GM21526 (cell line): ENCODE measurements at regions not wholly inside any gene's neighbourhood (a gene's known extent, or its start where the extent isn't known, plus 50 kb on each side); places are given as distances from the start of the nearest gene placed in this dataset.
"Not testable (repeated sequence)": the region's sequence is repeated elsewhere in the genome, so short reads cannot be mapped to it uniquely, and the experiment has no call there.

Source experiments
- ATAC-seq: cut with Tn5 transposase; IDR thresholded peaks from one replicate; pipeline ENCODE4 v1.9.1; 2021; ENCODE audit warnings: moderate library complexity; ENCODE audit not compliant: unreplicated experiment, low FRiP score

DNA sequence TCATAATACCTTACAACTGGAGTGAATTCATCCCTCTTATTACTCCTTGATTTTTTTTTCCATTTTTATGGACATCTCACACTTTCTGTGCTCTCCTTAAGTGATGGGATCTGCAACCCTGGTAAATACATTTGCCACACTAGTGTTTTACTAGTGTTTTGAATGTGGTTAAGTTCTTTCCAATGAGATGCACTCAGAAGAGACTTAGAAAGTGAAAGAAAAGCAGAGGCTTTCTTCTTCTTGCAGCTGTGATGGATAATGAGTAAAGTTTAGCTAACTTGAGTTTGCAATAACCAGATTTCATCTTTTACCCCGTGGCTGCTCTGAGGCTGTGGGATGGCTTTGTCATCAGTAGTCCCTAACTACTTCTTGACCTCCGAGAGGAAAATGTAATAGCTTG is 1248.4 kb downstream of the NSUN3 start:
- no peak for ATAC-seq

DNA sequence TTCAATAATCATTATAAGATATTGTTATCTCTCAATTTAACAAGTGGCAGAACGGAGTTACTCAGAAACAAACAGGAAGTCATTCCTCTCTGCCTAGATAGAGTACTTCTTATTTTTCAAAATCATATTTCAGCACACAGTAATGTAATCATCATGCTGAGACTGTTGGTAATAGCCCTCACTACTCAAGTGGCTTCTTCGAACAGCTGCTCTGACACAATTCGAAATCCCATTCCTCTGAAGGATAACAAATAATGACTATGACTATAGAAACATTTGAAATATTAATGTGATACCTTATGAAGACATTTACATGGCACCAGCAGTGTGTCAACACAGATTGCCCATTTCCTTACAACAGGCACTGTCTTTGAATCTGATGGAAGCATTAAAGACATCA is 1249.8 kb downstream of the NSUN3 start:
- ATAC-seq: no peak

DNA sequence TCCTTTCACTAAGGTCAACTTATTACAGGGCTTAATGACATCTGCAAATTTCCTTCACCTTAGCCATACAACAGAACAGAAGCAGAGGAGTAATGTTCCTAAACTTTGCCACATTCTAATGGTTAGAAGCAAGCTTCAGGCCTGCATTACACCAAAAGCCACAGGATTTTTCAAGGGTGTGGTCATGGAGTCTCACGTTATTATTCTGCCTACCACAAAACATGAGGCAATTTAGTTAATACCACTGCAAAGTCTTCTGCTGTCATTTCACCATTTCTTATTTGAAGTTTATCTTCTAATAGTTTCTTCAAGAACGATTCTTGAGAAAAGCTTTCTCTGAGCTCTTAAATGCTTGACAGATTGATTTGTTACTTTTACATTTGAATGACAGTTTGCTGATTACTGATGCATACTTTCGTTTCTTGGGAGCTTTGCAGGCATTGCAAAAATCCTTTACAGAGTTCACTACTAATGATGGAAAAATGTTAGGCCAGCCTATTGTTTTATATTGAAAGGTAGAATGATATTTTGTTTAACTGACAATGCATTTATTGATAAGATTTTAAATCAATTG is 1257.1 kb downstream of the NSUN3 start:
- ATAC-seq: no peak

DNA sequence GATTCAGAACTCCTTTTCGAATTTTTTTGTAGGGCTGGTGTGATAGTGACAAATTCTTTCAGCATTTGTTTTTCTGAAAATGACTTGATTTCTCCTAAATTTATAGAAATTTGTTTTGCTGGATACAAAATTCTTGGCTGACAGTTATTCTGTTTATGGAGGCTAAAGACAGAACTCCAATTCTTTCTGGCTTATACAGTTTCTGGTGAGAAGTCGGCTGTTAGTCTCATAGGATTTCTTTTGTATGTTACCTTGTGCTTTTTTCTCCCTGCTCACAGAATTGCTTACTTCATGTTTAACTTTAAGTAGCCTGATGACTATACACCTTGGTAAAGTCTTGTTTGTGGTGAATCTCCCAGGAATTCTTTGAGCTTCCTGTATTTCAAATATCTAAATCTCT is 1264.6 kb downstream of the NSUN3 start:
- no peak for ATAC-seq

DNA sequence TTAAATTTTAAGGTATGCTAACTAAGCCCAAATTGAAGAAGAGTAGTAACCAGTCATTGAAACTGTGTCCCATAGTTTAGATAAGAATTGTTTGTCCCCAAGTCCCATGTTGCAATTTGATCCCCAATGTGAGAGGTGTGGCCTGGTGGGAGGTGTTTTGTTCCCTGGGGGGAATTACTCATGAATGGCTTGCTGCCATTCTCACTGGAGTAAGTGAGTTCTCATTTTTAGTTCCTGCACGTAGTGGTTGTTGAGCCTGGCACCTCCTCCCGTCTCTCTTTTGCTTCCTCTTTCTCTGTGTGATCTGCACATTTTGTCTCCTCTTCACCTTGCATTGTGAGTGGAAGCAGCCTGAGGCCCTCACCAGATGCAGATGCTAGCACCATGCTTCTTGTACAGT is 1271.0 kb downstream of the NSUN3 start:
- ATAC-seq: no peak

DNA sequence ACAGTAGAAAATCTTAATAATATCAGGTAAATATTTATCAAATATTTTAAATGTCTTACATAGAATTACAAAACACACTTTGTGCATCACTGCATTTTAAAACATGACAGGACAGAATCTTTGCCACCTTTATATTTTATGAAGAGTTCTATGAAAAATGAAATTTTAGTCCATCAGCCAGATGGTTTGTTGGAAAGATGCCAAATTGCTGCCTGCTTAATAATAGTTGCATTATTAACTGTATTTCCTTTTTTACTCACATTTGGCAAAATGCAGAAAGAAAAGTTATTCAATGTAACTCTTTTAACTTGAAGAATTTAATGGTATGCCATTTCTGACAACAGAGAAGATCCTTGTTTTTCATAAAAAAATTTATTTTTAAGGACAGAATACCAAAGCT is 1271.6 kb downstream of the NSUN3 start:
- no peak for ATAC-seq

DNA sequence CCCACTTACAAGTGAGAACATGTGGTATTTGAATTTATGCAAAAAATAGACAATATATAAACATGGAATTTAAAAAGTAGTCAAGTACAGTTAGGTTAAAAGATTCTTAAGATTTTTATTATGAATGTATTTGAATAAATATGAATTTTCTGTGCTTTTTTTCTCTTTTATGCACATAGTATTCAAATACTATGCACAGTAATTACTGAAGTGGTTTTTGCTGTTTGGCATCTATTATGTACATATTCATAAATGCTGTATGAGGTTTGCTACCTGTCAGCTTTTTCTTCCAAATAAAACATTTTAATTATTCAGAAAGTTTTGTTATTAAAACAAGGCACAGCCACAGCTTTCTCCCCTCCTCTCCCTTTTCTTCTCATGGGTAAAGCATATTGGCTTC is 1272.7 kb downstream of the NSUN3 start:
- ATAC-seq: no peak

DNA sequence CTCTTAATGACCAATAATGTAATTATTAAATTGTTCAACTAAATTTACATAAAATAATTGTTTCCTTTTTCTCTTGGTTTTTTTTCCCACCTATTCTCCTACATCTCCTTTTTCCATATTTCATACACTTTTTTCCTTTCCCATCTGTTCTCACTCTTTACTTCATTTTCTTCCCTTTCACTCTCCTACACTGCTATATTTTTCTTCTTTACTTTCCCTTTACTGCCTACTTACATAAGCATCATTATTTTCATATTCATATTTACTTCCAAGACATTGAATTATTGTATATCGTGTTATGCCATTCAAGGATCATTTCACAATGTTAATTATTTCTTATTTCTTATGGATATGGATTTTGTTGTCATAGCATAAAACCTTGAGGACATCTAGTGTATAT is 1275.6 kb downstream of the NSUN3 start:
- ATAC-seq: no peak

DNA sequence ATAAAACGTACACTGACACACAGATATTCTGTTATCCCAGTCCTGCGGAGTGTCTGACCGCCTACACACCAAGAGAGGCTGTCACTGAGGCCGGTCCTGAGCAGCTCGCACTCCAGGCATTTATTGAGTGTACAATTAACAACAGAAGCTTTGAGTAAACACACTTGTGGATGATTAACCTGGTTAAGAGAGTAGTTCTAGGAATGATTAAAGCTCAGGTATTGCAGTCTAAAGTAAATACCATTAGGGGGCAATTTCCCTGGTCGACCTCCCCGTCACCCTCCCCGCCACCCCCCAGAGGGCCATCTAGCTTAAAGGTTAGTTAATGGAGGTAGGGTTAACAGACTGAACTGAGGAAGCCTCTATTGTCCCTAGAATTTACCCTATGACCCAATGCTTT is 1278.5 kb downstream of the NSUN3 start:
- no peak for ATAC-seq

DNA sequence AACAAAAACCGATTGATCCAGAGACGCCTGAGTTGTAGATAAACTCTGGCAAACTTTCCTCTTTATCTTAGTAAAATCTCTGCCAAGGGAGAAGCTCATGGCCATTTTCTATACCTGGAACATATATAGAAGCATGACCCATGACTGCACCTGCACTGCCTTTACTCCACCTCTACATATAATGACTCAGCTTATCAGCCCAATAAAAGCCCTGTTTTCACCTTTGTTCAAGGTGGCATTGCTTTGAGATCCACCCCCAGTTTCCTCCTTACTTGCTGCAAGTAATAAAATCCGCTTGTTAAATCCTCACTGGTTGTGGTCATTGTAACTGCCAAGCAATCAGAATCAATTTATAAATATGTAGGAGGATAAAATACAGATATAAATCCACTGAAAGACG is 1280.4 kb downstream of the NSUN3 start:
- ATAC-seq: no peak

DNA sequence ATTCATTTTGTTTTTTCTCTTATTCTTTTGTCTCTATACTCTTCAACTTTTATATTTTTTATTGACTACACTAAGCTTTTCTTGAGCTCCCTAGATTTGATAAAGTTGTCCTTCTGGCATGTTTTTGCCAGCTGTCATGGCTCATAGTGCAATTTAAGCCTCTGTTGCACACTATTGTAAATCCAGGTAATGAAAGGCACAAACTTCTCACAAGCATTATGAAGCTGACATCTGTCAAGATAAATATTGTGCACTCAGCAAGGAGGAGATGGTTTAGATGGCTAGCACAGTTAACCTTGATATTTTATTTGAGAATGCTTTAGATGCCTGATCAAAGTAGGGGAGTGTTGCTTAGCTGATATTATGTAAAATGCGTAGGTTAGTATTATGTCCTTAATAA is 1280.9 kb downstream of the NSUN3 start:
- ATAC-seq: no peak

DNA sequence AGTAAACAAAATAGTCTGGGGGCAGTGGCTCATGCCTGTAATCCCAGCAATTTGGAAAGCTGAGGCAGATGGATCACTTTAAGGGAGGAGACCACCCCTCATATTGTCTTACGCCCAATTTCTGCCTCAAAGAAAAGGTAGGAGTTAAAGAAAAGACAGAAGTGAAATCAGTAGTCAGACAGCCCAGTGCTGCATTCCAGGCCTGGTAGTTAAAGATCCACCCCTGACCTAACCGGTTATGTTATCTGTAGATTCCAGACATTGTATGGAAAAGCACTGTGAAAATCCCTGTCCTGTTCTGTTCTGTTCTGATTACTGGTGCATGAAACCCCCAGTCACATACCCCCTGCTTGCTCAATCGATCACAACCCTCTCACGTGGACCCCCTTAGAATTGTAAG is 1285.1 kb downstream of the NSUN3 start:
- ATAC-seq: not testable (repeated sequence)

DNA sequence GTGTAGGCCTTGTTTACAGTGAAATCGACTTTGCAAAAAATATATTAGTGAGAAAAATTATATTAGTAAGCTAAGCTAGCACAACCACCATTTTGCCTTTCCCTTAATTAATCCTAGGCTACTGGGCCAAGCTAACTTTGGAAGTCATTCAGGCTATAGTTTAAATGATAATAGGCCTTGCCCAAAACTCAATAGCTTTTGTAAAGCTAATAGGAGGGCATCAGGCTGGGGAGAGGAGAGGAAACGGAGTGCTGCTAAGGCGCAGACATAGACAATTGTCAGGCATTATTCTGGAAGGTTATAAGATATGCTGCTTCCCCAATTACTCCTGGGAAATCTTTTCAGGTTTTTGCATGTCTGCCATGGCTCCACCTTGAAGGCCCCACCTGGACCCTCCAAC is 1286.0 kb downstream of the NSUN3 start:
- no peak for ATAC-seq

DNA sequence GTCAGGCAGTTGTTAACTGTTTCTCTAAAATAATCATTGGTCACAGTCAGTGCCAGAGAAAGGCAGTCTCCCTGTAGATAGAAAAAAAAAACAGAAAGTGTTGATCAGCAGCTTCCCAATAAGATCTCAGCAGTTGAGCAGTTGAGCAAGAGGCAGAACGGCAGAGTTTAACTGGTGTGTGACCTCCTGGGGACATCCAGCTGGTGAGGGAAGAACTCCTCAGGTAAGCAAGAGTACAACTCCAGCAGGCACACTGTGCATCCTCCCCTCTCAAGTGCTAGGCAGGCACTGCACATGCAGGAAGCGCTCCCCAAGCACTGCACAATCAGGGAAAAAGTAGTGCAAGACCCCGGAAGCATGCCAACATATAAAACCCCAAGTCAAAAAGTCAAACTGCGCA is 1287.2 kb downstream of the NSUN3 start:
- no peak for ATAC-seq

DNA sequence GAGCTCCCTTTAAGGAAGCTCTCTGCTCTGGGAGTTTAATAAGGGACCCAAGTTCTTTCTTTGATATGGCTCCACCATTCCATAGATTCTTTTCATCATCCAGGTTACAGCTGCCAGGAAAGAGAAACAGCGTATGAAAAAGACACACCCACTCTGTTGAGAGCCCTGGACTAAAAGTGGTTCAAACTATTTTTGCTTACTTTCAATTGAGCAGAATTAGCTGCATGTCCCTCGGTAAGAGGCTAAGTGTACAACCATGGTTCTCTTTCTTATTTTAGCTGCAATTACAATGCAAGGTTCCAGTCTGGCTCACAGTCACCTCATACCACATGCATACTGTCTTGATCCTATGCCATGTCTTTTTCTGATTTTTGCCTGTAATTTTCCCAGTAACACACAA is 1288.3 kb downstream of the NSUN3 start:
- no peak for ATAC-seq

DNA sequence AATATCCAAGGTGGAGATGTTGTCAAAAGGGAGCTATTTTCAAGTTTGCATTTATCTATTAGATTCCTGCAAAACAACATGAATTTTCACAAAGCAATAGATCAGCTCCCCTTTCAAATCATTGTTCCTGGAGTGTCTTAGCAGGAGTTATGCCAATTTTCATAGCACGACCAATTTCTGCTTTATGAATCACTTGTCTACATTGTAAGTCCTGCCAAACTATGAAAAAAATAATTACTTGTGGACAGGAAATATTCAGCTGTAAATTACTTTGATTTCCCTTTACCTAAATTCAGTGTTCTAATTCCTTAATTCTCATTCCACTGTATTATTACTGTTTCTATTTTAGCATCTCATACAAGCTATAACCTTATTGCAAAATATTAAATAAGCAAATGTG is 1289.6 kb downstream of the NSUN3 start:
- ATAC-seq: no peak

DNA sequence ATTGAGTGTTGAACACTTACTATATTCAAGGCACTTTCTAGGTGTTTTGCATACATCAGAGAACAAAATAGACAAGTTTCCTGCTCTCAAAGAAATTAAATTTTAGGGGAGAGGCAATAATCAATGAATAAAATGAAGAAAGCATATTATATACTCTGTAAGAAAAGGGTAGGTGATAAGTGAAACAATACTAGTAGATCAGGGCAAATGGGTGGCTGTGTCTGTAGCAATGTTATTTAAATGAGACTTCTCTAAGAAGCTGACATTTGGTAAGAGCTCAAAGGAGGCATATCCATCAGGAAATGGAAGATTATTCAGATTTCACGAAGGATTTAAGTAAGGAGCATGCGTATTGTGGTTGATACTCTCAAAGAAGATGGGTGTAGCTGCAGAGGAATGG is 1291.6 kb downstream of the NSUN3 start:
- no peak for ATAC-seq

DNA sequence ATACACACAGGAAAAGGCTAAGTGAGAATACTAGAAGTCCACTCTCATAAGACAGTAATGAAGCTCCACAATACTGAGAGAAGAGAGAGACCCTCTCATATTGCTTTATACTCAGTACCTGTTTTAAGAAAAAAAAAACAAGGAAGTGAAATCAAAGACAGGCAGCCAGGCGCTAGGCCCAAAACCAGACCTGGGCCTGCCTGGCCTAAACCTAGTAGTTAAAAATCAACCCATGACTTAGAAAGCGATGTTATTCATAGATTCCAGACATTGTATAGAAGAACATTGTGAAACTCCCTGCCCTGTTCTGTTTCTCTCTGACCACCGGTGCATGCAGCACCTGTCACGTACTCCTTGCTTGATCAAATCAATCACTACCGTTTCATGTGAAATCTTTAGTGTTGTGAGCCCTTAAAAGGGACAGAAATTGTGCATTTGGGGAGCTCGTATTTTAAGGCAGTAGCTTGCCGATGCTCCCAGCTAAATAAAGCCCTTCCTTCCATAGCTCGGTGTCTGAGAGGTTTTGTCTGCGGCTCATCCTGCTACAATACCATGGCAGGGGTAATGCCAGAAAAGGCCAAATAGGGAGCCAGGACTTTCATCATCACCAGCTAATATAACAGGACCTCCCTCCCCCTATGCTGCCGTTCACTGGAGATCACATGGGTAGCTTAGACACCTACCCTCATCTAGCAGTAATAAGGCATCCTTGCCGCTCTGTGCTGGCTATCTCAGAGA is 1294.1 kb downstream of the NSUN3 start:
- no peak for ATAC-seq

DNA sequence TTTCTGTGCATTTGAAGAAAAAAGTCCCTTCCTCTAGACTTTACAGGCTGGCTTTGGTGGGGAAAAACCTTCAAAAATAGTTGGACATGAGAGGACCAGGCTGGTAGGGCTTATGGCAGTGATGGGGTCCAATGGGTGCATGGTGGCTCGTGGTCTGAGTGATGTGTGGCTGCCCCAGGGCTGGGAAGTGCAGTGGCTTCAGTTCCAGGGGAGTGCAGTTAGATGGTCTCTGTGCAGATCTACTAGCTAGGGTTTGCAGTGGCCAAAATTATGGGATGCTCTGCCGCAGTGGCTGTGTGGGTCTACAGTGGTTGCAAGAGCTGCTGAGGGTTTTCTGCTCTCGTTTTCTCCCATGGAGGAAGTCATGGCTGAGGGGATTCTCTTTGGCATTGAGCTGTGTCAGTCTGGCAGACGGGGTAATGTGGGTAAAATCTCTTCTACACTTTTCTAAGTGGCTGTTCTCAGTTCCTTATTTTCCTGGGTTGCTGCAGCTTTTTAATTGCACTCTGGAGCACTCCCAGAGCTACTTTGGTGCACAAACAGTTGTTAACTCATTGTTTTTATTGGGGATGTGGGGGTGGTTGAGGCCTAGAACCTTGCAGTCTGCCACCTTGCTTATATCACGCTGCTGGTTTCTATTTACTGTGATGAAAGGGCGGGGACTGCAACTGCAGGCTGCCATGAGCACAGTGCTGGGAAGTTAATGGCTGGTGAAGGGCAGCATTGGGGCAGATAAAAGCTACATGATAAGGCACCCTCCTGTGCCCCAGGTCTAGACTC is 1324.6 kb downstream of the NSUN3 start:
- no peak for ATAC-seq

DNA sequence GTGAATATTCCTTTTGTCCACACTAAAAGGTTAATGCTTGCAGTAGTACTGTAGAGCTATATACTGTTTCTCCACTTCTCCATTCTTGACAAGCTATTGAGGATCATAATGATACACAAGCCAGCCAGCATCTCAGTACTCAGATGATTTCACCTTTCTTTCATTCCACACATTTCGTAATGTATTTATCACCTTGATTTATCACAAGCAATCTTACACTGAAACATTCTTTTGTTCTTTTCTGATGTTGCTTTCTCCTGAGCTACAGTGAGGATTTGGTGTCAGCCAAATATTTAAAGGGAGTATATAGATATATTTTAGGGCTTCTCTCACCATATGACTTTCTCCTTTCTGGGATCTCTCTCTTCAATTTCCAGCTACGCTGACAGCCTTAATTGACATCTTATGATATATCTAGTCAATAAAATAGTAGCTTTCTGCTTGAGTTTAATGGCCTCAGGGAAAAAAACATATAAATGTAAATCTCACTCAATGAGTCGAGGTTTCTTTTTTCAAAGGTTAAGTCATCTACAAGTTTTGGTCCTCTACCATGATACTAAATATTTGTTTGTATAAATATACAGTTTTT is 1327.0 kb downstream of the NSUN3 start:
- no peak for ATAC-seq

DNA sequence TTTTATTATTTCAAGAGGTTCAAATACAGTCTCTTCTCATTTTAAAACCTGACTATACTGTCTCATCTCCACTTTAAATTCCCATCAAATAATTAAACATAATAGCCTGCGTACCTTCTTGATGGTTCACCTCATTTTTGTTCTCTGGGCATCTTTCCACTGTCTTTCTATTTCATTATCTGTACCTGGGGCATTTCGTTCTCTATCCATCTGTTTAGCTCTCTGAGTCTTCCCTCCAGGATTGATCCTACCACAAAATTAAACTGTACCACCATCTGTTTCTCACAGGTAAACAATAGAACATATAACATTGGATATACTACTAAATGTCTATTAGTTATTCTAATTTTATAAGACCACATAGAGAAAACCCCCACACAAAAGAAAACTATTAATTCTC is 1331.4 kb downstream of the NSUN3 start:
- no peak for ATAC-seq

DNA sequence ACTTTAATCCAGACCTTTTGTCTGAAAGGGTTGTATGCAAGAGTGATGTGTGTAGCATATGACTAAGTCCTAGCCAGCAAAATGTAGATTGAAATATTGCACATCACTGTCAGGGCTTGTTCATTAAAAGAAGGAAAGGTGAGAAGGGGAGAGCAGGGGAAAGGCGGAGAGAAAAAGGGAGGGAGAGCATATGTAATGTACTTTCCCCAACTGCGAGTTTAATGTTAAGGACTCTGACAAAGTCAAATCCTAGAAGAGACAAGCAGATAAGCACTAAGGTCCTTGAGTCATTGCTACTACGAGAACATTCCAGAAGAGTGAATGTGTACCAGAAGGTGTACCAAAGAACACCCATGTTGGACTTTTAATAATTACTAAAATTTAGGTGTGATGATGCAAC is 1336.7 kb downstream of the NSUN3 start:
- no peak for ATAC-seq
